ENCODE measurements at regions not wholly inside any gene's neighbourhood (a gene's known extent, or its start where the extent isn't known, plus 50 kb on each side); places are given as distances from the start of the nearest gene placed in this dataset.
"Not testable (repeated sequence)": the region's sequence is repeated elsewhere in the genome, so short reads cannot be mapped to it uniquely, and the experiment has no call there.

DNA sequence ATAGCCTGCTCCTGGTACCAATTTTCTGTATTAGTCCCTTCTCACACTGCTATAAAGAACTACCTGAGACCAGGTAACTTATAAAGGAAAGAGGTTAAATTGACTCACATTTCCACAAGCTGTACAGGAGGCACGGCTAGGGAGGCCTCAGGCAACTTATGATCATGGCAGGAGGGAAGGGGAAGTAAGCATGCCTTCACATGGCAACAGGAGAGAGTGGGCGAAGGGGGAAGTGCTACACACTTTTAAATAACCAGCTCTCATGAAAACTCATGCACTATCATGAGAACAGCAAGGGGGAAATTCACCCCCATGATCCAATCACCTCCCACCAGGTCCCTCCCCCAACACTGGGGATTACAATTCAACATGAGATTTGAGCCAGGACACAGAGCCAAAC is 284.5 kb upstream of the KLF4 start:
- TF ChIP-seq POLR2A (IDR thresholded peaks at IDR 0.05); POLR2AphosphoS5 (IDR thresholded peaks at IDR 0.05; ENCODE audit: insufficient read depth in 1 of 2, low read depth in 1 of 2): not testable (repeated sequence)

All from vagina (tissue), 2 donors.